A673 (cell line): ENCODE measurements at regions not wholly inside any gene's neighbourhood (a gene's known extent, or its start where the extent isn't known, plus 50 kb on each side); places are given as distances from the start of the nearest gene placed in this dataset.

Experiments used
- CTCF ChIP-seq: fragments of 300-800, 200-600 bp; sonication (generic); conservative IDR thresholded peaks from 2 replicates; pipeline ENCODE4 v1.5.1; 2017; ENCODE audit warnings: low read depth, mild to moderate bottlenecking, antibody characterized with exemption, low read length, moderate library complexity, mixed read lengths
- EZH2 ChIP-seq: fragments of 200-600 bp; sonication (generic); IDR thresholded peaks from 2 replicates; pipeline ENCODE4 v1.6.1; 2017; ENCODE audit warnings: borderline replicate concordance, low read depth, mild to moderate bottlenecking, mixed read lengths, antibody characterized with exemption, low read length; ENCODE audit not compliant: poor library complexity, severe bottlenecking

- no peak for TF ChIP-seq CTCF
- TF ChIP-seq EZH2: no peak
Observed at GRCh38 chr15:81511138-81511537, 137.1 kb upstream of the TMC3 start.
